HG02678 (cell line): ENCODE measurements at regions not wholly inside any gene's neighbourhood (a gene's known extent, or its start where the extent isn't known, plus 50 kb on each side); places are given as distances from the start of the nearest gene placed in this dataset.

Experiments used
- ATAC-seq: cut with Tn5 transposase; IDR thresholded peaks from one replicate; pipeline ENCODE4 v1.9.1; 2021; ENCODE audit warnings: mild to moderate bottlenecking, moderate library complexity; ENCODE audit not compliant: unreplicated experiment

DNA sequence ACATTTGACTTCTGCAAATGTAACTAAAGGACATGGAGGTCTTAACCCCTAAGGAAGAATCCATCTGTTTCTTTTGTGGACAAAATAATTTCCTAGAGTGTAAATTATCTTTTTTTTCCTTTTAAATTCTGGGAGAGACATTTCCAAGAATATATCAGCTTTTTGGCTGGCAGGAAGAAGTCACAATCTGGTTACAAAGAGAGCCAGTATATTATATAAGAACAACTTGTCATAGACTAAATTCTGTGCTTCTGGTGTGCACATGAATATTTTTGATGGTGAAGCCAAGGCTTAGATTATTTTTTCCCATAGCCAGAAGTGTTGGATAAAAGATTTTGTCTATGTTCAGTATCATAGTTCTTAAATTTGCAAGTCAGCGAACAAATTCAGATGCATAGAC lies 500.6 kb downstream of the XIRP2 start:
- ATAC-seq, result no peak

- ATAC-seq, result no peak
These were observed 500.2 kb downstream of the XIRP2 start for GRCh38 chr2:167388497-167388896.

DNA sequence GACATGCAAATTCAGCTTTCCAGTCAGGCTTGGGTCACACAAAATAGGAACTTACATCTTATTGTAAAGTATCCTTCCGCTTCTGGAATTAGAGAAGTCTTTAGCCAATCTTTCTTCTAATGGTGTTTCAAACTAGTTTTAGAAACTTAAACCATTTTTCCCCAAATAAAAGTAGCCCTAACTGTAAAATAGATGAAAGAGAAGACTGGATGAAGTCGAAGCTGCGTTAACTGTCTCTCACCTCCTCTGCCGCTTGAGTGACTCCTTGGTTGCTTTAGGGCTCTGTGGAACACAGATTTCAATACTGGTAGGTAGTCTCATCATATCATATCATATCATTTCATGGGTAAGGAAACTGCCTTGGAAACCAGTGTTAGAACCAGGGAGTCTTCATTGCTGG lies 498.4 kb downstream of the XIRP2 start:
- no peak for ATAC-seq

GRCh38 chr2:167383610-167384194 lies 495.4 kb downstream of the XIRP2 start:
- ATAC-seq, result no peak

DNA sequence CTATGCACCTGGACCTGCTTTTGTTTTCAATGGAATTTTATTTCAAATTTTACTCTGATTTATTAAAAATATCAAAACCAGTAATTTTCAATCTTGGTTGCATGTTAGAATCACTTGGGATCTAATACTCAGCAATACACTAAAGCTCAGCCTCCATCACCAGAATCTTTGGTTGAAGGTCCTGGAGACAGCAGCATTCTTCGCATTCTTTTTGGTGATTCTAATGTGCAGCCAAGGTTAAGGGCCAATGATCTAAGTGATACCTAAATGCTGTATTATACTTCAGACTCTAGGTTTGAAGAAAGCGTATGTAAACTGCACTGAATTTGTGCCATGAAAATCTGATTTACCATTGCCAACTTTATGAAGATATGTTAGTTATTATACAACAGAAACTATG lies 493.1 kb downstream of the XIRP2 start:
- ATAC-seq, result no peak

DNA sequence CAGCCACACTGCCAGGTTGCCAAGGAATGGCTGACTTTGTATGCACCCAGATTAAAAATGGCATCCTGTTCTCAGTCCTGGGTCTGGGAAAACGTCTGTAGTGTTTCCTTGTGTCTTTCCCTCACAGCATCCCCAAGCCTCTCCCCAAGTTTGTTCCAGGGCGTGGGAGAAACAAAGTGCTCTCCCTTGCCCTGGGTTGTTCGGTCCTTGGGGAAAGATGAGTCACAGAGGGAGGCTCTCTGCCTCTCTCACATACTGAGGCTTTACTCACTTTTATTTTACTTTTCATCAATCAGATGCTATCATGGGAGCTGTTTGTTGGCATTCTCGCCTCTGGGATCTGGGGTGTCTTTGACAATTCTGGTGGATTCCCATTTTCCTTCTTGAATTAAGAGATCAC lies 492.3 kb downstream of the XIRP2 start:
- ATAC-seq, result no peak

GRCh38 chr2:167380094-167380493 lies 491.8 kb downstream of the XIRP2 start:
- ATAC-seq, result no peak

- no peak for ATAC-seq
These were observed 480.8 kb downstream of the XIRP2 start for GRCh38 chr2:167369083-167369482.

DNA sequence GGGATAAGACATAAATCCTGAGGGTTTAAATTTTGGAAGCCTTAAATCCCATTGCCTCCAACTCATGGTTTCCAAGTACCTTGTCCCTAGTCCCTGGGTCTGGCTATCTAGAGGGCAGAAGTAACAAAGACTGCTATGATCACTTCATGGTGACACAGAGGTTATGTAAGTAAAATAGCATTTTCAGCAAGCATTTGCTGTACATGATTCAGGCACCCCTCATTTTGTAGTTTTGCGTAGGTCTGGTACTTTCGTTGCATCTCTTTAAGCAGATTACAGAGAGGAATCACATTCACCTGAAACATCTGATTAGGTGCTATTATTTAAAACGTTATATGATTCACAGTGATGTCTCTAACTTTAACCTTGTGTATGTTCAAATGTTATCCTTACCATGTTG lies 480.1 kb downstream of the XIRP2 start:
- no peak for ATAC-seq

GRCh38 chr2:167365216-167365615 lies 476.9 kb downstream of the XIRP2 start:
- ATAC-seq, result no peak

GRCh38 chr2:167361426-167361825 lies 473.1 kb downstream of the XIRP2 start:
- no peak for ATAC-seq

- no peak for ATAC-seq
These were observed 467.5 kb downstream of the XIRP2 start for GRCh38 chr2:167355821-167356220.

DNA sequence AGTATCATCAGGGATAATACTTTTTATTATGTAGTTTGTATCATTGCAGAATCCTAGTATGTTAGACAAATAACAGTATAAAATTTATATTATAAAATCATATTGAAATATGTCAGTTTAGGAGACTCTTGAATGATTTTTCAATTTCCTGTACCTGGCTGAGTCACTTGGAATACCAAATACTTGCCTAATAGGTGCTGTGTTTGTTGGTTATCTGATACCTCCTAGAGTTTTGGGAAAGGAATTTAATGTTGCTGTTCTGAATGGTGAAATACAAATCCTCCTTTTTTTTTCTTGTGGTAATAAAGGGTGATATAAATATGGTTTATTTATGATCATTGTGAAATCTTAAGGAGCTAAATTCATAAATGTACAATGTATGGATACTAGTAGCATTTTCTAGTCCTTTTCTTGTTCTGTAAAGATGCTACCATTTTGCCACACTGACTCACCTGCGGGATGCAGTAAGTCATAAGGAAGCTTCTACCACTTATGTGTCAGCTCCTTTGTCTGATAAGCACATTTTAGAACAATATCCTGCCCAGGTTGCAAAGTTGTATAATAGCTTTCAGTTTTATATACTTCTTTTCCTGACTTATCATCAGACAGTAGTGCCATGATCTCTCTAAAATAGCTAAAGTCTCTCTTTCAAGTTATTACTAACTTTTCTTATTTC lies 465.5 kb downstream of the XIRP2 start:
- no peak for ATAC-seq

- no peak for ATAC-seq
These were observed 457.3 kb downstream of the XIRP2 start for GRCh38 chr2:167345559-167345958.

DNA sequence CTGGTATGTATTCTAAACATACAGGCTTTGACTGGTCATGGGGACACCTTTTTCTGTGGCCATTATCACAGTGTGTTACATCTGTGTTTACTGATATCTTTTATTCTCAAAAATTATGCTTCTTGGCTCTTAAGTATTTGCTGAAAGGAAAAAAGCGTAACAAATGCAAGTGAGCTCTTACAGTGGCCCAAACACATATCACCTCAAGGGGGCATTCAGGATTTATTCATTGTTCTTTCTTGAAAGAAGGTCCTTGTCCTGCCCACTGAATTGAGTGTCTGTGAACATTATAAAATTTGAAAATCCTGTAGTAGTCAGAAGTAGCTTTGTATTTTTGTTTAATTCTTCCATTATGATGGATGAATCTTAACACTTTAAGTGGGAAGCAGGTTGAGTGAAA lies 454.5 kb downstream of the XIRP2 start:
- ATAC-seq, result no peak

- ATAC-seq, result no peak
These were observed 452.0 kb downstream of the XIRP2 start for GRCh38 chr2:167340322-167340721.

- ATAC-seq, result no peak
These were observed 447.9 kb downstream of the XIRP2 start for GRCh38 chr2:167336213-167336612.

- no peak for ATAC-seq
These were observed 447.3 kb downstream of the XIRP2 start for GRCh38 chr2:167335541-167335992.

DNA sequence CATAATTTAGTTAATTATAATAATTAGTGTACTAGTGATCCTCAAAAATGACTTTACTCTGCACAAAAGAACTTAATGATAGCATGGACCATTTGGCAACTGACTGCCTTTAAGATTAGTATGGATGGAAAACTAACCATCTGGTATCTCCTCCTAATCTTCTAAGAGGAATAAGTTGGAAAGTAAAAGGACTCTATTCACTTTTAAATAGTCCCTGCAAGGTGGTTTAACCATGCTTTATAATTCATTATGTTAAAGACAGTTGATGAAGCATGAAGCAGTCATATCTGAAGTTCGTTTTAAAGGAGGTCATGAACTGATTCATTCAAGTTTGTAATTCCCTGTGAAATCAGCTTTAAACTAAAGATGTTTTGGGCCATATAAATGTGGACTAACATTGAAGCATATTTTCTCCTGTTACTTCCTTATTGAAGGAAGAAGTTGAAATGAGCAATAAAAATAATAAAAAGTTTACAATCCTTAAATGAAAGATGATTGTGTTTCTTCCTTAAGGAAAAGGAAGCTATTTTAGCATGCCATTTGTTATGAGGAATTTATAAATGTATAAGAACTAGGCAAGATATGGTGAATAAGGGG lies 446.0 kb downstream of the XIRP2 start:
- no peak for ATAC-seq

GRCh38 chr2:167333245-167333644 lies 445.0 kb downstream of the XIRP2 start:
- no peak for ATAC-seq

DNA sequence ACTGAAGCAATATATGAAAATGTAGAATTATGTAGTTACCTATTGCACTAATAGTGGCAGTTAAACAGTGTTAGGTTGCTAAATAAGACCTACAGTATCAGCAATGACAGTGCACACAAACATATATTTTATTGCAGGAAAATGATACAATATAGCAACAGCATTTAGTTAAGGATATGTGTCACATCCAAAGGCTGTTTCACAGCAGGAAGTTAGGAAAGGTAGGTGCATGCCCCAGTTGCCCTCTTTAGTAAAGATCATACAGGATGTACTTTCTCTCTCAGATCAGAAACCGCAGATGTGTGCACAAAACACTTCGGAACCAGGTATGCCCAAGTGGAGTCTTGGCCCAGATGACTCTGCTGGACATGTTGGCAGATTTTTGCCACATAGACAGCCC lies 444.1 kb downstream of the XIRP2 start:
- ATAC-seq, result no peak

DNA sequence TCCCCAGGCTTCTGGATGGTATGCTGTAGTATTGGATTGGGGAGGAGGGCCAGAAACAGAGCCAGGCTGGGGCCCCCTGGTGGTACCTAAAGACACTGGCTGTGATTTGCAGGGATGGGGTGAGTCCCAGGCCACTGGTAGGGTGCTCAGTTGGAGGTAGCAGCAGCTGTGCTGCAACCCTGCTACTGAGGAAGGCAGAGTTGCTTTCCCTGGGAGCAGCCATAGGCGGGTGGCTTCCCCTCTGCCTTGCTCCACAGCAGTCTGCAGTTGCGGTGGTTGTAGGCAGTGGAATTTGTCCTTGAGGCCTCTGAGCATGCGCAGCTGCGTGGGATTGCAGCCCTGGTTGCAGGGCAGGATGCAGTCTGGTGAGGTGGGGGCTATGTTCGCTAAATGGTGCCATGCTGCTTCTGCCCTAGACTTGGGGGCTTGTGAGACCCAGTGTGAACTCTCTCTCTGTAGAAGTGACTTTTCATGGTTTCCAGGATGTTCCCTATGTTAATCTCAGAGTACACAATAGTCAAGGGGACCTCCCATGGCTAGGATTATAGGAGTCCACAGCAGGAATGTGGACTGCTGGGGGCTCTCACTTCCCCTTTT lies 443.5 kb downstream of the XIRP2 start:
- ATAC-seq, result no peak
